ENCODE measurements at regions not wholly inside any gene's neighbourhood (a gene's known extent, or its start where the extent isn't known, plus 50 kb on each side); places are given as distances from the start of the nearest gene placed in this dataset.

- DNase-seq (ENCODE audit: low read depth in 2 of 2): no peak
Observed at GRCh38 chr16:51797669-51798259, 646.7 kb upstream of the SALL1 start.

DNA sequence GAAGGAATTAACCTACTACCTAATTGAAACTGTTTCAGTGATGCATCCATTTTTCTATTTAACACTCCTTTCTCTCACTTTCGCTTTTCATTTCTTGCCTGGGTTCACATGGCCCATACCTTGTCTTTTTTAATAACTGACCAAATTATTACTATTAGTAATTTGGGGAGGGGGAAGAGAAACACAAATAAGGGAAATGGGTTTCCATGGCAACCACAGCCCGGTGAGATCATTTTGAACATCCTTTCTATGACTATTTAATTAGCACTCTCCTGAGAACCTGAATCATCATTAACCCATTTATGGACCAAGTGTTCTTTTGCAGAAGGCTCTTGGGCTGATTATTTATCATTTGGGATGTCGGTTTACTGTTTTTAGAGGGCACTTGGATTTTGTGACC lies 628.2 kb upstream of the SALL1 start:
- no peak for DNase-seq (ENCODE audit: low read depth in 2 of 2)

DNA sequence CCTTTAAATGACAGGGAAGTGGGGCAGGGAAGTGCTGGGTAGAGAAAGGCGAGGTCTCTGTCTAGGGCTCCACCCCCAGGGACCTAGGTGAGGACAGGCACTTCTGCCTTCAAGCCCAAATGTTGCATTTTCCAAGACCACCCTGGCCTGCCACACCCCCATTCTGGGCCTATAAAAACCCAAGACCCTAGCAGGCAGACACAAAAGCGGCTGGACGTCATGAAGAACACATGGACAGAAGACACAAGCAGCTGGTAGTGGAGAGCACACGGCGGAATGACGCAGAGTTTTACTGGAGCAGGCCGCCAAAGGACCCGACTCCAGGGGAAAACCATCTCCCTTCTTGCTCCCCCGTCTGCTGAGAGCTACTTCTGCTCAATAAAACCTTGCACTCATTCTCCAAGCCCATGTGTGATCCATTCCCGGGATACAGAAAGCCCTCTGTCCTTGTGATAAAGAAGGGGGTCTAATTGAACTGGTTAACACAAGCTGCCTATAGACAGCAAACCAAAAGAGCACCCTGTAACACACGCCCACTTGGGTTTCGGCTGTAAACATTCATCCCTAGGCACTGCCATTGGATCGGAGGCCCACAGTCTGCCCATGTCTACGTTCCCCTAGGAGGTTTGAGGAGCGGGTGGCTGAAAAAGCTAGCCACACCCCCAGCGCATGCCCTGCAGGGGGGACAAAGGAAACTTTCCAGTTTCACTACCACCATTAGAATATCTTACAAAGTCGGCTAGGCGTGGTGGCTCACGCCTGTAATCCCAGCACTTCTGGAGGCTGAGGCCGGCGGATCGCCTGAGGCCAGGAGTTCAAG lies 622.2 kb upstream of the SALL1 start:
- no peak for DNase-seq (ENCODE audit: low read depth in 2 of 2)

GRCh38 chr16:51766739-51767138 lies 615.7 kb upstream of the SALL1 start:
- DNase-seq (ENCODE audit: low read depth in 2 of 2): no peak

DNA sequence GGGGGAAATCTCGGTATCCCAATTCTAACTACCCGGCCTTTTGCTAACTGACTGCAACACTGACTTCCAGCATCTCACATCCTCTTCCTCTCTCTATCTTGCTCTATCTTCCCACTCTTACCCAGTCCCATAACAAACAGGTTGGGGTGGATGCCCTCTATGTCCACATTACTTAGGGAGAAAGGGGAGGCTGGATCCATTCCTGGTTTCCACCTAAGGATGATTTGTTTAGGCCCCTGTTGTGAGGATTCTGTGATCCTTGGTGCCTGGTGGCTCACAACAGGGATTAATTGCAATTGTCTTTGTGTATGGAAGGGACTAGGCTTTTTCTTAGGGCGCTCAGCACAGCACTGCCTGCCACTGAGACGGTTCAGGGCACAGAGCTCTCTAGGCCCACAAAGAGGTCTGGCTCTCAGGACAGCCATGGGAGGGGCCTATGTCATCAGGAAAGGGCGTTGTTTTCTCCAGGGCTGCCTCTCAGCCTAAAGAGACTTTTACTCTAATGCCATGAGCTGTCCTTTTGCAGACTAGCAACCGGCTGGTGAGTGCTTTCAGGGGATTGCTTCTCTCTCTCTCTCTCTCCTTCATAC lies 612.1 kb upstream of the SALL1 start:
- no peak for DNase-seq (ENCODE audit: low read depth in 2 of 2)

GRCh38 chr16:51762081-51762996 lies 611.3 kb upstream of the SALL1 start:
- peak; percentile 6 to 31 for DNase-seq (ENCODE audit: low read depth in 2 of 2)

DNA sequence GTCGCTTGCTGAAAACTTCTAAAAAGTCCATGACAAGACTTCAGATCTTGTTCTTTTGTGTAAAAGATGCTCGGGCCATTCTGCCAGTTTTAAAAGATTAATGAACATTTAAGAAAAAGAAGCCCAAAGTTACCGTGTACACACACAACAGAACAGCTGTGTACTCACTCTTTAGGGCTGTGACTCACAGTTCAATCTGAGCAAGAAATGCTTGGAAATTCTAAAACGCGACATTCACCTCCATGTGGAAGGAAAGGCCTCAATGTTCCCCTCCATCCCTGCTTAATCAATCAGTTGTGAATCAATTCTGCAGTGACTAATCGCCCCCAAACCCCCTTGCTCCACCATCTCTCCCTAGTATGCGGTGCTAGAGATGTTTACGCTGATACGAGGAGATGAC lies 609.9 kb upstream of the SALL1 start:
- DNase-seq (ENCODE audit: low read depth in 2 of 2): no peak

DNA sequence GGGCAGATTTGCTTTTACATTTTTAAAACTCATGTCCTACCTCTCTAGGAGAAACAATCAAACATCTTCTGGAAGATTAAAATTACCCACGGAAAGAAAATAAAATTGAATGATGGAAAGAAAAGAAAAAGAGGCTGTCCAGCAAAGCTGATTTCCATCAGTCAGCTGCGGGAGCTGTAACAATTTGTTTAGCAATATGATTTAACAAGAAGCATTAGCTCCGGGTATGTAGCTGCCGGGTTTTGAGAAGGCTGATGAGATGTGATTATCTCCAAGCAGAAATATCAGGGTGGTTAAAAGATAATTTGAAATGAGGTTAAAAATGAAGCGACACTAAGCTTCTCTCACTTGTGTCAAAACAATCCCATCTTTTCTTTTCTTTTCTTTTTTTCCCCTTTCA lies 608.9 kb upstream of the SALL1 start:
- no peak for DNase-seq (ENCODE audit: low read depth in 2 of 2)

- no peak for DNase-seq (ENCODE audit: low read depth in 2 of 2)
Observed at GRCh38 chr16:51759329-51759728, 608.3 kb upstream of the SALL1 start.

GRCh38 chr16:51757921-51758479 lies 606.9 kb upstream of the SALL1 start:
- DNase-seq (ENCODE audit: low read depth in 2 of 2): no peak

DNA sequence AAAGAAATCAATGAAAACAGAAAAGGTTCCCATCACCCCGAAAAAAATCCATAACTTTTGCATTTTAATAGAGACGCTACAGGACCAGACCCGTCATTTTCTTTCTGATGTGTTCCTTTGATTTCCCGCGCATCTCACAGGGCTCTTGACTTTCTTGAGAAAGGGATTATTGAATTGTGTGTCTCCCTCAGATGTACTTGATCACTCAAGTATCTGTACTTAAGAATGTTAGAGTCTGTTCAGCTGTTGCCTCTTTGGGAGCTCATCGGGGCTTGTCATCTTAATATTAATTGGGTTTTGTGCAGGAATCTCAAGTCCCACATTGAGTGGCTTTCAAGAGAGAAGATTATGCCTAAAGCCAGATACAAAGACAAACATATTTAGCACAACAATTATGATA lies 606.4 kb upstream of the SALL1 start:
- no peak for DNase-seq (ENCODE audit: low read depth in 2 of 2)

DNA sequence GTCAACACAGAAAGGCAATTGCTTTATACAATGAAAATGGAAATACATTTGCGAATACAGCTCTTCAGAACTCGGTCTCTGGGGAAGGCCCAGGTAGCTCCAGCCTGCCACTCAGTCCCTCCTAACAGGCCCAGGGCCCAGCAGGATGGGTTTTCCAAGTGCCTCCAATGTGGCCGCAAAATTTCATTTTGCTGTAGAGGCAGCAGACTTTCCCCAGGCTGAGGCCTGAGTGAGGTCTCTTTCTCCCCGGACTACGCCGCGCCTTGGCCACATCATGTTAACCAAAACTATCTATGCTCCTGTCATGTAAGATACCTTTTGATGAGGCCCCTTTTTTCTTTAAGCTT lies 606.0 kb upstream of the SALL1 start:
- no peak for DNase-seq (ENCODE audit: low read depth in 2 of 2)

- no peak for DNase-seq (ENCODE audit: low read depth in 2 of 2)
Observed at GRCh38 chr16:51756447-51757123, 605.5 kb upstream of the SALL1 start.

- DNase-seq (ENCODE audit: low read depth in 2 of 2): no peak
Observed at GRCh38 chr16:51755577-51756355, 604.7 kb upstream of the SALL1 start.

GRCh38 chr16:51755039-51755501 lies 604.0 kb upstream of the SALL1 start:
- no peak for DNase-seq (ENCODE audit: low read depth in 2 of 2)

DNA sequence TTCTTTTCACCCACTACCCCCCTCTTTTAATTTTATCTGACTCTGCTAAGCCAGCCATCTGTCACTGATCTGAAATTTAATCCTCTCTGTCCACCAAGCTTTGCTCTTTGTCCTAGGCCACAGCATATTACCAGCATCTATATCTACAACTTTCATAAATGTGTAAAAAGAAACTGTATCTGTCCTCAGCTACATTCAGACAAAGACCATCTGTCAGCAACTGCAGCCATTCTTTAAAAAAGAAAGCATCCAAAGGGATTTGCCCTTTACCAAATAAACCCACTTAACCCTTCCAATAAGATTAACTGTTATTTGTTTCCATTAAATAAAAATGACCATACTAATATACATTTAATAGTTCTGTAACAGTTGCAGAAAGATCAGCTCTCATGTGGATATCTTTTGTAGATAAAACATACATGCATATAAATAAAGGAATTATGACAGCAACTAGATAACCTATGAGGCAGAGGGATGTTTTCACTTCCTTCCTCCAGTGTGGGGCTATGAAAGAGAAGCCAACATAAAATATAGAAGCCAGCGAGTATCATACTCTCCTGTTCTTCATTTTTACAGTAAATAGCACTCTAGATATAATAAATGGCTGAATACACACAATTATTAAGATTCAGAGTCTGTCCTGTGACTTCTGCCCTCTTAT lies 602.5 kb upstream of the SALL1 start:
- no peak for DNase-seq (ENCODE audit: low read depth in 2 of 2)

DNA sequence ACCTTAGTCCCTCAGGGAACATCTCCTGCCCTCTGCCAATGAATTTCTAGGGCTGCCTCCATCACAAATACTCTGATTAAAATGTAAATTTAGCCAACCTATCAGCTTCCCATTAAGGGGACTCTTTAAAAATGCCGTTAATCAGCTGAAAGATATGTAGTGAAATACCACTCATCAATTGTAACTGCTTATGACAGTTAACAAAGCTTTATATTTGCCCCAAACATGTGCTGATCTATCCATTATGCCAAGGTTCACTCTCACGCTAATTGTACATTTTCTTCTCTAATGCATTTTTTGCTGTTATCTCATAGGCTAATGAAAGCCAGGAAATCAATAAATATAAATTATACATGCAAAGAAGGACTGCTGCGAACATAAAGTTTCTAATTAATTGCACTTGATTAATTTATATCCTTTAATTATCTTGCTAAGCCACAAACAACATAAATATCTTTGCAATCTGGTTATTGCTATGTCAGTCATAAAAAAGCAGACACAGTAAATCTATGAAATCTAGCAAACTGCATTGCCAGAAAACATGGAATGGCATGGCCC lies 601.4 kb upstream of the SALL1 start:
- DNase-seq (ENCODE audit: low read depth in 2 of 2): no peak

DNA sequence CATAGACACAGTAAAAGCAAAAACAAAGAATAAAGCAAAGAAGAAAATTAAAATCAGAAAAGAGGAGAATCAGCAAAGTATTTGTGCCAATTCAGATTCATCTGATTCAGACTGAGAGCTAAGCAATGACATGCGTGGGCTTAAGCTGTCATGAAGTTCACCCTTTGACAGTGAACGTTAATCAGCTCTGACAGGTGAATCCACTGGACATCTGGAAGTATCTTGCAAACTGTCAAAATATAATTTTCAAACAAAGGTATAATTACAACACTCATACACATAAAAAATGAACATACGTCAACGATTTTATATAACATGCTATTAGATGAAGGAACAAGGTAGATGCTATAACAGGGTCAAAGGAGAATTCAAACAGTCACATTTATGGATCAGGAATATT lies 596.3 kb upstream of the SALL1 start:
- no peak for DNase-seq (ENCODE audit: low read depth in 2 of 2)

GRCh38 chr16:51734220-51734619 lies 583.1 kb upstream of the SALL1 start:
- no peak for DNase-seq (ENCODE audit: low read depth in 2 of 2)

DNA sequence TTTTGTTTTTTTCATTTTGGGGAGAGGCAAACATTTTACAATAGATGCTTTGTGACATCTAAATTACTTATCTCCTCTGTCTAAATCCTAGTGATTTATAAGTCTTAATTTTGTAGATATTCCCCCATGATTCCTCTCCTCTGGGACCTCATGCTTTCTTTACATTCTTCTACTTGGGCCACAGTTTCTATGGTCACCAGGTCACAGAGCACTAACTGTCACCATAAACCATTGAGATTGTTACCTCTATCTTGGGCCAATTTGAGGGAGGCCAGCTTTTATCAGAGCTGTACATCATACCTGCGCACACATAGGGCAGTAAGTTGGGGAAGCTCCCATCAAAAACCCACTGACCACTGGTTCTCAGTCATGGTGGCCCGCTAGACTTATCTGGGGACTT lies 582.1 kb upstream of the SALL1 start:
- DNase-seq (ENCODE audit: low read depth in 2 of 2): no peak
